B cell (primary cell): ENCODE measurements at regions not wholly inside any gene's neighbourhood (a gene's known extent, or its start where the extent isn't known, plus 50 kb on each side); places are given as distances from the start of the nearest gene placed in this dataset.

ENCODE experiments used
- ATAC-seq: fragments of 200-7000 bp; cut with Tn5 transposase; one replicate; pipeline ENCODE4 v1.10.0; 2021; ENCODE audit warnings: low read depth, mild to moderate bottlenecking, moderate number of reproducible peaks, moderate library complexity
- CTCF ChIA-PET: fragments of 350-600 bp; sonication (Branson Sonifier 250); formaldehyde crosslinking; loops from one replicate; lab custom pipeline; 2021; ENCODE audit warnings: antibody characterized with exemption, inconsistent platforms; lab: Charles Lee
- POLR2A ChIA-PET: fragments of 350-600 bp; sonication (Branson Sonifier 250); formaldehyde crosslinking; loops from one replicate; lab custom pipeline; 2021; ENCODE audit warnings: antibody characterized with exemption; lab: Charles Lee
- DNase-seq: peaks from one replicate; pipeline ENCODE4 v3.0.0; 2013
- H2AFZ ChIP-seq: 2 replicates; pipeline ENCODE4 v1.6.1; 2012; ENCODE audit warnings: mild to moderate bottlenecking, low read depth, low read length; ENCODE audit not compliant: insufficient read depth, poor library complexity, severe bottlenecking
- H3K27ac ChIP-seq, 2 donors: 1 replicate in 1 of 2; 2 replicates in 1 of 2; pipeline ENCODE4 v1.5.1; 2012 to 2013; ENCODE audit warnings: low read length in 2 of 2, mild to moderate bottlenecking in 2 of 2, moderate library complexity in 1 of 2
- H3K27me3 ChIP-seq, 4 experiments: fragments of 200-600 bp in 1 of 4; sonication (generic) in 1 of 4; replicated peaks in 1 of 4; 1 replicate in 2 of 4; 2 replicates in 2 of 4; pipeline versions ENCODE4 v1.6.1 to v1.7.0; 2013 to 2016; ENCODE audit warnings: low read length in 3 of 4, mild to moderate bottlenecking in 2 of 4, mixed read lengths in 1 of 4, moderate library complexity in 1 of 4; ENCODE audit not compliant: insufficient read depth in 4 of 4, control insufficient read depth in 3 of 4; ENCODE audit errors: control extremely low read depth in 1 of 4
- H3K36me3 ChIP-seq, 2 experiments: replicated peaks in 1 of 2; 1 replicate in 1 of 2; 2 replicates in 1 of 2; pipeline versions ENCODE4 v1.6.1 to v1.7.1; 2013; ENCODE audit warnings: low read length in 1 of 2; ENCODE audit not compliant: insufficient read depth in 2 of 2, control insufficient read depth in 1 of 2; ENCODE audit errors: control extremely low read depth in 1 of 2, extremely low read depth in 1 of 2
- H3K4me1 ChIP-seq, 2 donors: fragments of 200-600 bp in 1 of 2; sonication (generic) in 1 of 2; 1 replicate in 1 of 2; 2 replicates in 1 of 2; pipeline versions ENCODE4 v1.5.1 to v1.6.1; 2013 to 2017; ENCODE audit warnings: low read length in 2 of 2; ENCODE audit not compliant: control insufficient read depth in 2 of 2, insufficient read depth in 2 of 2
- H3K4me2 ChIP-seq: replicated peaks from 2 replicates; pipeline ENCODE3; 2012; ENCODE audit warnings: mild to moderate bottlenecking, low read depth, low read length; ENCODE audit not compliant: poor library complexity, severe bottlenecking
- H3K4me3 ChIP-seq, 5 experiments: fragments of 200-600 bp in 1 of 5; sonication (generic) in 1 of 5; 1 replicate in 3 of 5; 2 replicates in 2 of 5; pipeline versions ENCODE4 v1.5.1 to v1.7.0; 2011 to 2016; ENCODE audit warnings: low read length in 4 of 5, mild to moderate bottlenecking in 4 of 5, low read depth in 2 of 5, control low read depth in 1 of 5, moderate library complexity in 1 of 5; ENCODE audit not compliant: insufficient read depth in 1 of 5; ENCODE audit errors: control extremely low read depth in 1 of 5, extremely low read depth in 1 of 5
- H3K79me2 ChIP-seq: fragments of 200-600 bp; sonication (generic); one replicate; pipeline ENCODE4 v1.6.0; 2016; ENCODE audit warnings: low read length; ENCODE audit not compliant: control insufficient read depth, insufficient read depth
- H3K9ac ChIP-seq: fragments of 200-600 bp; sonication (generic); 2 replicates; pipeline ENCODE4 v1.6.1; 2017; ENCODE audit warnings: mild to moderate bottlenecking, low read length, moderate library complexity
- H3K9me3 ChIP-seq, 3 donors: one replicate each; pipeline versions ENCODE4 v1.6.1 to v1.7.1; 2013; ENCODE audit warnings: low read length in 2 of 3; ENCODE audit not compliant: control insufficient read depth in 2 of 3, insufficient read depth in 1 of 3; ENCODE audit errors: control extremely low read depth in 1 of 3
- H4K20me1 ChIP-seq: 2 replicates; pipeline ENCODE4 v1.6.0; 2012; ENCODE audit warnings: mild to moderate bottlenecking, low read length; ENCODE audit not compliant: insufficient read depth, control insufficient read depth, poor library complexity, severe bottlenecking
- H3K27ac Mint-ChIP-seq: one replicate; pipeline ENCODE4 v1.8.0; 2021; ENCODE audit warnings: mixed read lengths
- H3K27me3 Mint-ChIP-seq: one replicate; pipeline ENCODE4 v1.8.0; 2021; ENCODE audit warnings: mixed read lengths
- H3K4me1 Mint-ChIP-seq: one replicate; pipeline ENCODE4 v1.8.0; 2021; ENCODE audit warnings: mixed read lengths
- H3K4me3 Mint-ChIP-seq: one replicate; pipeline ENCODE4 v1.8.0; 2021; ENCODE audit warnings: mixed read lengths
- H3K9me3 Mint-ChIP-seq: one replicate; pipeline ENCODE4 v1.8.0; 2022; ENCODE audit warnings: mixed read lengths; ENCODE audit not compliant: insufficient read depth
- CTCF ChIP-seq: fragments of 200-600 bp; IDR thresholded peaks from one replicate; pipeline ENCODE4 v1.8.0; 2022; ENCODE audit warnings: antibody characterized with exemption, mild to moderate bottlenecking
- EZH2 ChIP-seq: IDR thresholded peaks from 2 replicates; pipeline ENCODE4 v1.6.1; 2012; ENCODE audit warnings: borderline replicate concordance, low read depth, mild to moderate bottlenecking, moderate library complexity, low read length; ENCODE audit not compliant: insufficient read depth, poor library complexity, severe bottlenecking
- WGBS: methylation state at CpG from one replicate; pipeline ENCODE4 v1.1.5; 2013; ENCODE audit warnings: missing lambda C conversion rate; ENCODE audit not compliant: insufficient coverage; 5-methylcytosine and 5-hydroxymethylcytosine counted together
- intact Hi-C: fragments of 100-400 bp; cut with micrococcal nuclease; formaldehyde crosslinking; loops from one replicate; pipeline ENCODE4 v1.10.0; 2022

DNA sequence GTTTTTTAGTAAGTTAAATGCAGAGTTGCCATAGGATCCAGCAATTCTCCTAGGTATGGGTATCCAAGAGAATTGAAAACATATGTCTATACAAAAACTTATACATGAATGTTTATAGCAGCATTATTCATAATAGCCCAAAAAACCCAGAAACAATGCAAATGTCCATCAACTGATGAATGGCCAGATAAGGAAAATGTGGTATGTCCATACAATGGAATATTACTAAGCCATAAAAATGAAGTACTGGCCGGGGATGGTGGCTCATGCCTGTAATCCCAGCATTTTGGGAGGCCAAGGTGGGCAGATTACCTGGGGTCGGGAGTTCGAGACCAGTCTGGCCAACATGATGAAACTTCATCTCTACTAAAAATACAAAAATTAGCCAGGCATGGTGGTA, 156.1 kb upstream of the PSMD7 start:
- no peak overlapping the region for H3K9ac ChIP-seq
- no peak overlapping the region for H3K27ac Mint-ChIP-seq
- H3K4me1 Mint-ChIP-seq, result no peaks in the 10 kb centered on the region
- no peak overlapping the region for H3K4me2 ChIP-seq
- H3K4me3 ChIP-seq, result no peak overlapping the region
- no peaks in the 10 kb centered on the region for H3K4me1 ChIP-seq
- no peak for DNase-seq
- intact Hi-C loops, result no loop called here
- WGBS, result no CpG with 5 or more reads among the region's 3 CpGs
- H3K9me3 ChIP-seq, result peaks cover 0 to 19% (median 0%) of the 10 kb centered on the region in 3 donors
- H3K4me3 Mint-ChIP-seq, result no peak overlapping the region
- H3K36me3 ChIP-seq, result no peaks in the 10 kb centered on the region
- ATAC-seq, result no peak
- no peaks in the 10 kb centered on the region for H3K79me2 ChIP-seq
- POLR2A ChIA-PET, result no interaction called here
- no peaks in the 10 kb centered on the region for H3K27me3 ChIP-seq
- H2AFZ ChIP-seq, result no peak overlapping the region
- no peaks in the 10 kb centered on the region for H4K20me1 ChIP-seq
- H3K9me3 Mint-ChIP-seq, result no peaks in the 10 kb centered on the region
- TF ChIP-seq EZH2 (no peak), CTCF (no peak)
- CTCF ChIA-PET, result no interaction called here
- H3K27ac ChIP-seq, result no peak overlapping the region
- H3K27me3 Mint-ChIP-seq, result peaks cover 3% of the 10 kb centered on the region

- intact Hi-C loops, result no loop called here
- ChIA-PET CTCF (no interaction called here), POLR2A (no interaction called here)
- H3K9me3 Mint-ChIP-seq, result peaks cover 10% of the 10 kb centered on the region
- no peak overlapping the region for H3K9ac ChIP-seq
- H3K4me3 Mint-ChIP-seq, result no peak overlapping the region
- no peak overlapping the region for H3K4me3 ChIP-seq
- no peaks in the 10 kb centered on the region for H3K4me1 Mint-ChIP-seq
- WGBS, result no CpG with 5 or more reads among the region's 1 CpG
- no peaks in the 10 kb centered on the region for H4K20me1 ChIP-seq
- DNase-seq, result no peak
- no peaks in the 10 kb centered on the region for H3K36me3 ChIP-seq
- H3K4me2 ChIP-seq, result no peak overlapping the region
- H3K27me3 ChIP-seq, result no peaks in the 10 kb centered on the region
- H2AFZ ChIP-seq, result no peak overlapping the region
- no peak overlapping the region for H3K27ac Mint-ChIP-seq
- H3K4me1 ChIP-seq, result no peaks in the 10 kb centered on the region
- no peak overlapping the region for H3K27ac ChIP-seq
- H3K9me3 ChIP-seq, result peaks cover 0 to 1% (median 0%) of the 10 kb centered on the region in 3 donors
- TF ChIP-seq EZH2, result no peak
- TF ChIP-seq CTCF, result no peak
- no peaks in the 10 kb centered on the region for H3K79me2 ChIP-seq
- no peaks in the 10 kb centered on the region for H3K27me3 Mint-ChIP-seq
- ATAC-seq, result no peak
Observed at GRCh38 chr16:74123826-74124225, 172.8 kb upstream of the PSMD7 start.
